Left lobe of liver (tissue), 2 donors: ENCODE measurements at regions not wholly inside any gene's neighbourhood (a gene's known extent, or its start where the extent isn't known, plus 50 kb on each side); places are given as distances from the start of the nearest gene placed in this dataset.

Source experiments
- ATAC-seq: fragments of 200-7000 bp; cut with Tn5 transposase; one replicate; pipeline ENCODE4 v1.9.1; 2020; ENCODE audit warnings: mild to moderate bottlenecking, moderate library complexity
- DNase-seq: peaks from one replicate; pipeline ENCODE4 v3.0.0-alpha.2; 2020; ENCODE audit warnings: low spot score
- donor health status: DM: no; HTN: no; CAD: no; lungs with moderate emphysema.
- donor health status: DM: no; HTN: yes; CAD: no.

DNA sequence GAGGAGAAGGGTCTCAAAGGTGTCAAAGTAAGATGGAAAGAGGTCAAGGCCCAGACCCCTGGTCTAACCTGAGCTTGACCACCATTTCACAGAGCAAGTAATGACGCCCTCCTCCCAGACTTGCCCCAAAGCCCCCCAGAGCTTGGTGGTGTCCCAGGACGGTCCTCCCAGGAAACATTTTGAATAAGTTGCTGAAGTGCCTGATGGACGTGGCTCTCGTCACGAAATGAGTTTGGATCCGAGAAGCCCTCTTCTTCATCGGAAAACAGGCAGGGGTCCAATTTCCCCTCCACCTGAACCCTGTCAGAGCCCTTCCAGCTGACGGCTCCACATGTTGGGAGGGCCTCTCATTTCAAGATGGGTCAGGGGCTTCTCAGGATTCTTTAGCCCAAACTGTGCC is 54.5 kb upstream of the TPM4 start:
- DNase-seq: no peak
- no peak for ATAC-seq

DNA sequence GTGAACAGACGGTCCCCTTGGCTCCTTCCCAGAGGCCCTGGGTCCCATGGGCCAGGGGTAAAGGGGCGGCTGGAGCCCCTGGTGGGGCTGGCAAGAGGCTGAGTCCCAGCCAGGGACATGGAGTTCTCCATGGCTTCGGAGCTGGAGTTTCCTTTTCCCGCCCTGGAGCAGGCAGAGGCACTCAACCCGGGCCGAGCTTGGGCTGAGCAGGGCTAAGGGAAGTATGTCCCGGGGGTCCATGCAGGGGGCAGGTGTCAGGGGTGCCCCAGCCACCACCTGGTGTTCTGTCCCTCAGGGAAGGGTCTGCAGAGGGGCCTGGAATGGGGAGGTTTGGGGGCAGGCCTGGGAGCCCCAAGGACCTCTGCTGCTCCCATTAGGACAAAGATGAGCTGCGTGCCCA is 54.0 kb upstream of the TPM4 start:
- DNase-seq: no peak
- no peak for ATAC-seq

DNA sequence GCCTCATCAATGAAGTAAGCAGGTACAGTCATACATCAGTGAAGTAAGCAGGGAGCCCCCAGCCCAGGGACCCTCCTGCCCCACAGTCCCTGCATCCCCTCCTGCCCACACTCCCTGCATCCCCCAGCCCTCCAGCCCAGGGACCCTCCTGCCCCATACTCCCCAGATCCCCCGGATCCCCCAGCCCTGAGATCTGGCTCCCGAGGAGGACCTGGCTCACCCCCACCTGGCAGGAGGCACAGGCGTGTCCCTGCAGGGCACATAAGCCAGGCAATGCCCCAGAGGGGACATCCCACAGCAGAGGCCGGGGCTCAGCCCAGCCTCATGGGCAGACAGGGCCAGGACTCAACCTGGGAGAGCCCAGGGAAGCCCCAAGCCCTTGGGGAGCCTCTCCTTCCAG is 53.6 kb upstream of the TPM4 start:
- DNase-seq (no peak), ATAC-seq (no peak)

DNA sequence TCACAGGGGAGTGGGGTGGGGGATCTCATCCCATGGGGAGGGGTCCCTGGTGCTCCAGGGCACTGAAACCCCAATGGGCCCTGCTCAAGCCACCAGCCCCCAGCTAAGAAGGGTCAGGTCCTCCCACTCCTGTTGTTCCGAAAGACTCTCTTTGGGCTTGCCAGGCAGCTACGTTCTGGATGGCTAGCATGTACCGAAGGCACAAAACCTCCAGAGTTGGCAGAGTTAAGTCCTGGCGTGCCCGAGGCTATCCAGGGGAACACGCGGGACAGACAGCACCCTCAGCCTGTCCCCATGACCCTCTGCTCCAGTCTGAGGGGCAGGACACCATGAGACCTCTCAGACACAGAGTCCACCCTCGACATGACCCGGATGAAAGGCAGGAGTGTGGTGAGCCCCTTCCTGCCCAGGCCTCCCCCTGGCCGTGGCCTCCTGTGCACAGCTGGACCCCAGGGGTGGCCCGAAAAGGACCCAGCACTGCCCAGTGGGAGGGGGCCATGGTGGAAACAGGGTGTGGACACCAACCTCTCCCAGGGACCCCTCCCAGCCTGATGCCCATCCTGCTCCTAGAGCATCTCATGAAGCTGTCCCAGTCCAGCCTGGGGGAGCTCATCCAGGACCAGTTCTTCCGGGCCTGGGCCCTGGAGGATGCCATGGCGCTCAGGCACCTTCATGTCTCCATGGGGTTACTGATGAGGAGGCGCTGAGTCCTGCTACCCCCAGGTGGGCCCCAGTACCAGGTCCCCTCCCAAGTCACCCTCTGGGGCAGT is 53.0 kb upstream of the TPM4 start:
- DNase-seq: no peak
- no peak for ATAC-seq

DNA sequence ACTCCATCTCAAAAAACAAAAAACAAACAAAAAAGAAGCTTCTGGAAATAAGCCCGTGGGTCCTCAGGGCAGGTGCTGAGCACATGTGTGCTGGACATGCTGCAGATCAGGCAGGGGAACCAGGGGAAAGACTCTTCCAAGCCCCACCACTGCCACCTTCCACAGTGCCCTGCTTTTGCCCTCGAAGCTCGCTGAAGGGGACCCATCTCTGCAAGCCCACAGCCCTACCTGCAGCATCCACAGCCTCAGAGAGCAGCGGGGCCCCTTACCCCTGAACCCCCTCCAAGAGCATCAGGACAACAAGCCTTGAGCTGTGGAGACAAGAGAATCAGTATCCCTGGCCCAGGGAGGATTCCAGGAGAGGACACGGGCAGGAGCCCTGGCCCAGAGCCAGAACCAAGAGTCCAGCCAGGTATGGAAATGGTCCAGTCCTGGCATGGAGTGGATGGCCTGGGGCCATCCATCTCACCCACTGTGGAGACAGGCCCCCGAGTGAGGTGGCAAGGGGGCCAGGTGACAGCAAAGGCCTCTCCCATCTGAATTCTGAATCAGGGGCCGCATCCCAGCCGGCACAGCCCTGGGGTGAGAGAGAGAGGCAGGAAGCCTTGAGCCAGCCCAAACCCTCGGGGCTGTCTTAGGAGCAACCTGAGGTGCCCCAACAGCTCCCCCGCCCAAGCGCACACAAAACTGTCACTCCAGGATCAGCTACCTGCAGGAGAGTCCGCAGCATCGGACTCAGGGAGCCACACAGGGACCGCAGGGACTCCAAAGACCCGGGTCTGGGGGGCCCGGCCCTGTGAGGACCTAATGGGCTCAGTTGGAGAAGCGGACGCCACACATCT is 51.8 kb upstream of the TPM4 start:
- ATAC-seq: peak; percentile 64
- no peak for DNase-seq

DNA sequence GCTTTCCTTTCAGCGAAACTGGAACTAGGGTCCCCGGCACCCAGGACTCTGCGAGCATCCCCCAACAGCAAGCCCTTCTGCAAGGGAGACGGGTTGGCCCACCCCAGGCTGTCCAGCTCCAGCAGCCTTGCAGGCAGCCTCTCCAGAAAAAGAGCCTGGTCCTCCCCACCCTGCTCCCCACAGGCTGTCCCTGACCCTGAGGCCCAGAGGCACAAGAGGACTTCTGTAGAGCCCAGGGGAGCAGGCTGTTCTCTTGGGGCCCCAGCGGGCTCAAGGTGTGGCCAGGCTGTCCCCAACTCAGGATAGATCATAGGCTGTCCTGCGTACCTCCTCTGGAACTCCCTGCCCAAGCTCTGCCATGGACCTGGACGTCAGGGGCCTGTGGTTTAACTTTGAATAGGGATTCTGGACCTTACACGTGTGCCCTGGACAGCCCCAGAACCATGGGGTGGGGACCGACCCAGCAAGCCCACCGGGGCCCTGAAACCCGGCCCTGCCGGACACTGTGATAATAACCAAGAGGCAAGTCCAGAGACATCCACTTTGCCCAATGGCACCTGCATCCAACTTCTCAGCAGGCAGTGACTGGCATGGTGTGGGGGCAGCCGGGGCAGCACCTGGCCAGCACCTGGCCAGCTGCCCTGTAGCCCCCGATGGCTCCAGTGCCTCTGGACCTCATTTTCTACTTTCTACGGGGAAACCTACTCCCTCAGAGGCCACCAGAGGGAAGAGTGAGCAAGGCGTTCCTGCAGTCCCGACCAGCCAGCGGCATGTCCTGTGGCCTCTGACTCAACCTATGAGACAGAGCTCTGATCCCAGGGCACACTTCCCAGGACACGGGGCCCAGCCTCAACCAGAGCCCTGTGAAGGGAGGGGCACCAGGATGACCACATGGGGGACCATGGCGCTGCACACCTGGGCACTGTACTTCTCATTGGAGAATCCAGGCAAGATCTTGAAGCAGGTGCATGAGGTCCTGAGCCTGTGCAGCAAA is 50.9 kb upstream of the TPM4 start:
- no peak for DNase-seq
- peak; percentile 90 for ATAC-seq

DNA sequence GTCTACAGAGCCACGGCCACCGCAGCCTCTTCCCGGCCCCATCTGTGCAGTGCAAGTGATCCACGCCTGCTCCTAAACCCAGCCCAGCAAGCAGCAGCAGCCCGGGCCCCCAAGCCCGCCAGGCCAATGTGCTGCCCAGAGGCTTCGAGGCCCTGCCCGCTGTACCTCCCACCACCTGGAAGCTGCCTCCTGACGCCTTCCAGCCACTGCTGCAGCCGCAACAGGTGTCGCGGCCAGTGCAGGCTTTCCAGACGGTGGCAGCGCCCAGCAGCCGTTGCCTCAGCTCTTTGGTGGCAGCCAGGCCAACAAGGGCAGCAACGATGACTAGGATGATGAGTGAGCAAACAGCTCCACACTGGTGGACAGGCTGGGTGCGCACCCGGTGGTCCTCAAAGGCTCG is 50.2 kb upstream of the TPM4 start:
- DNase-seq: no peak
- no peak for ATAC-seq
